ENCODE measurements at regions not wholly inside any gene's neighbourhood (a gene's known extent, or its start where the extent isn't known, plus 50 kb on each side); places are given as distances from the start of the nearest gene placed in this dataset.
"Not testable (repeated sequence)": the region's sequence is repeated elsewhere in the genome, so short reads cannot be mapped to it uniquely, and the experiment has no call there.

DNA sequence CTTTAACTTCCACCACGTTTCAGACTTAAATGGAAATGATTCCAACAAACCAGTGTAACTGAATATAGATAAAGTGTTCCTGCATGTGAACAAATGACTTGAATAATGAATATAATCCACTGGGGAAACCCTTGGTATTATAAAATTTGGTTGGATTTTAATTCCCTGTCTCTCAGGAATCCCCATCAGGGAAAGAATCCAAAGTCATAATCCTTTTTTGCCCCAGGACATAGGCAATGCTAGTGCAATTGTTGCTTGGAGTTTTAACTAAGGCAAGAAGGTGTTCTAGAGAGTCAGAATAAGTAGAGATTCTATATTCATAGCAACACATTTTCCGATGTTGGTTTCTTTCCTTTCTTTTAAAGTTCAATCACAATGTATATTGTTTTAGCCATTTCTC lies 1169.4 kb downstream of the GALC start:
- in situ Hi-C loops (cut with HindIII; ENCODE audit: low pct_unique_long_range_greater_than_20kb, low sequenced_read_pairs): no loop called here
- no peak for DNase-seq (ENCODE audit: low read depth)

DNA sequence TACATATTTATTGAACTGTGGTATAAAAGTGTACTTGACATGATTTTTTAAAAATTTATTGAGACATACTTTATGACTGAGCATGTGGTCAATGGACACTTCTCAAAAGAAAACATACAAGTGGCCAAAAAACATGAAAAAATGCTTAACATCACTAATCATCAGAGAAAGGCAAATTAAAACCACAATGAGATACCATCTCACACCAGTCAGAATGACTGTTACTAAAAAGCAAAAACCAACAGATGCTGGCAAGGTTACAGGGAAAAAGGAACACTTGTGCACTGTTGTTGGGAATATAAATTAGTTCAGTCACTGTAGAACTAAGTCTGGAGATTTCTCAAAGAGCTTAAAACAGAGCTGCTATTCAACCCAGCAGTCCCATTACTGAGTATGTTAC lies 1177.6 kb downstream of the GALC start:
- in situ Hi-C loops (cut with HindIII; ENCODE audit: low pct_unique_long_range_greater_than_20kb, low sequenced_read_pairs): no loop called here
- no peak for DNase-seq (ENCODE audit: low read depth)

DNA sequence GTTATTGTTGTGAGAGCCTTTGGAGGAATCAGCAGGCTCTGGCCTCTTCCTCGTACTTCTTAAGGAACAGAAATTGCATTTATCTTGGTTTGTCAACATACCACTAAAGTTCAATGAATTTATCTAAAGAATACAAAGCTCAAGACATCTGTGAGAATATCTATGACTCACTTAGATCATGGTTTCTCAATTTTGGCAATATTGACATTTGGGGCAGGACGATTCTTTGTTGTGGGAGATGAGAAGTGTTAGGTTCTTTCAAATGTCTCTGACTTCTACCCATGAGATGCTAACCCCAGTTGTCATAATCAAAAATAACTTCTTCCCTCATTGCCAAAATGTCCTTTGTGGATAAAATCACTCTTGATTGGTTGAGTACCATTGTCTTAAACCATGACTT lies 1190.3 kb downstream of the GALC start:
- in situ Hi-C loops (cut with HindIII; ENCODE audit: low pct_unique_long_range_greater_than_20kb, low sequenced_read_pairs): no loop called here
- DNase-seq (ENCODE audit: low read depth): no peak

DNA sequence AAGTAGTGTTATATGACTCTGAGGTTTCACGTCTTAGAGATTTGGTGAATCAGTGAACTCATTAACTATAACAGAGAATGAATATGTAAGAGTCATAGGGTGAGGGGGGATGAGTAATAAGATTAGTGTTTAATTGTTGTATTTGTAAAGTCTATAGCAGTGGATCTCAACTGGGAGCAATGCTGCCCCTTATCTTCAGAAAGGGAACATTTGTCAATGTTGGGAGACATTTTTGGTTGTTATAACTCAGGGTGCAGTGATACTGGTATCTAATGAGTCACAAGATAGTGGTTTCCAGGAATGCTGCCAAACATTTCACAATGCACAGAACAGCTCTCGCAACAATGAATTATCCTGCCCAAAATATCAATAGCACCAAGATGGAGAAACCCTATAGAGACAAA lies 1193.7 kb downstream of the GALC start:
- peak; percentile 88 for DNase-seq (ENCODE audit: low read depth)
- in situ Hi-C loops (cut with HindIII; ENCODE audit: low pct_unique_long_range_greater_than_20kb, low sequenced_read_pairs): no loop called here

DNA sequence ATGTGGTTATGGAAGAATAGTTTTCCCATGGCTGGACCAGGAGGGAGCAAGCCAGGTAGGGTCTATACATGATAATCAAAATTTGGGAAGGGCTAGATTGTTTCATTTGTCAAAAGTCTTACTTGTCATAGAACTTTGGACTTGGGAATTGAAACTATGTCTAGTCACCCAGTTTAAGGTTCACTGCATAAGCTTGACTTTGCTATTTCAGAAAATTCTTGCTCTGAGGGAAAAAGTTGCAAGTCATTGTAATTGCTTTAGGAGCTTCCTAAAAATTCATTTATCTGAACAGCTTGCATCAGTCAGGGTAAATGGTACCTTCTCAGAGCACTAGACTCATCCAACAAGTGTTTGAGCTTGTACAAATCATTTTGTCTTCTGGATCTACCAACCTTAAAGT lies 1194.7 kb downstream of the GALC start:
- in situ Hi-C loops (cut with HindIII; ENCODE audit: low pct_unique_long_range_greater_than_20kb, low sequenced_read_pairs): no loop called here
- DNase-seq (ENCODE audit: low read depth): peak; percentile 65

DNA sequence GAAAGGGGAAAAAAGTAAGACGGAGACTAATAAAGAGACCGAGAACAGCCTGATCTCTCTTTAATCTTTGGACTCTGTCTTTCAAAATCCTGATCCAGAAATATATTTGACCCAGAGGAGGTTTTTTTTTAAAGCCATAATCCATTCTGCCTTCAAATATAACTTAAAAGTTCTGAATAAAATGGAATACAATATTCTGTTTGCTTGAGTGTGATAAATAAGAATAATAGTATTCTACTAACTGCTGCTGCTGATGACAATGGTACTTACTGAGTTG lies 1196.0 kb downstream of the GALC start:
- in situ Hi-C loops (cut with HindIII; ENCODE audit: low pct_unique_long_range_greater_than_20kb, low sequenced_read_pairs): no loop called here
- DNase-seq (ENCODE audit: low read depth): no peak

DNA sequence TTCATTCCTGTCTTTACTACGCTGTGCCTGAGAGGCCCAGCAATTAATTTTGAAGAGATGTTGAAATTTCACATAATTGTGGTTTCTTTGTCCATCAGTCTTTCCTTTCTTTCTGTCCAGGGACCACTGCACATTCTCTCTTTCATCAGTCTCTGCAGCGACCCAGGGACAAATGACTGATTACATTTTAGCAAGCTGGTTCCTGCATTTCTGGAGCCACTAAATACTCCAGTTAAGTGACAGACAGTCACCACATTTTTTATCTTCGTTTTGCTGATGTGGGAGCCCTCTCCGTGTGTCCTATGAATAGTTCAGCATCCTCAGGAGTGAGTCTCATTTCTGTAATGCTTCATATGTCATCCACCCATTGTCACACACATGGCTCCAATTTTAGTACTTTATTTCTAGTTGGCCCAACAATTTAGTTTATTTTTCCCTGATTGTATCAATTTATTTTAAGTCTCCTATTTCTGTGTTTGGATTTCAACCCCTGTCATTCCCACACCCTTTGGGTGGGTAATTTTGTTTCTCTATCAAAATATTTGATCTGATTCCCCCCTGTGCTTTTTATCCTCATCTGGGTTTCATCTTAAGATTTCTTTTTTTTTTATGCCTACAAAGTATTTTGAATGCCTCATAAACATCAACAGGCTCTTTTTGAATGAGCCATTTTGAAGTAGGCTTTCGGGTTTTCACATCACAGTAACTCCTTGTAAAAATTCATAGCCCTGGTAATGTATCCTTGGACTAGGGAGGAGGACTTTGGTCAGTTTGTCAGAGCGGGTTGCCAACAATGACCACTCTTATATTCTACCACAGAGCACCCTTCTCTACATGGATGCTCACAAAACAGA lies 1196.5 kb downstream of the GALC start:
- in situ Hi-C loops (cut with HindIII; ENCODE audit: low pct_unique_long_range_greater_than_20kb, low sequenced_read_pairs): no loop called here
- DNase-seq (ENCODE audit: low read depth): peak; percentile 33

DNA sequence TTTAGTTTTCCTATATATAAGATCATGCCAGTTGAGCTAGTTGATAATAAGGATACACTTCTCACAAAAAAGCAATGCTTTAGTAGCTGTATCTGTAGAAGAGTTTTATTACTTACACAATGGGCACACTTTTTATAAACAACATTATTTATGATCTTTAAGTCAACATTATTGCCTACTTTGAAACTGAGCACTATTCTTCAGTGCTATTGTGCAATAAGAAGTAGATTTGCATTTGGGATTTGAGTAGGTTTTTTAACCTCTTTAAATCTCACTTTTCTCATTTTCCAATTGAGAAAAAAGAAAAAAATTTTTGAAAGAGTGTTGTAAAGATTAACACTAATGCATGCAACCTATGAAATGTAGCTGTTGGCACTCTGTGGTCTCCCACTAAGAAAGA lies 1198.3 kb downstream of the GALC start:
- DNase-seq (ENCODE audit: low read depth): no peak

DNA sequence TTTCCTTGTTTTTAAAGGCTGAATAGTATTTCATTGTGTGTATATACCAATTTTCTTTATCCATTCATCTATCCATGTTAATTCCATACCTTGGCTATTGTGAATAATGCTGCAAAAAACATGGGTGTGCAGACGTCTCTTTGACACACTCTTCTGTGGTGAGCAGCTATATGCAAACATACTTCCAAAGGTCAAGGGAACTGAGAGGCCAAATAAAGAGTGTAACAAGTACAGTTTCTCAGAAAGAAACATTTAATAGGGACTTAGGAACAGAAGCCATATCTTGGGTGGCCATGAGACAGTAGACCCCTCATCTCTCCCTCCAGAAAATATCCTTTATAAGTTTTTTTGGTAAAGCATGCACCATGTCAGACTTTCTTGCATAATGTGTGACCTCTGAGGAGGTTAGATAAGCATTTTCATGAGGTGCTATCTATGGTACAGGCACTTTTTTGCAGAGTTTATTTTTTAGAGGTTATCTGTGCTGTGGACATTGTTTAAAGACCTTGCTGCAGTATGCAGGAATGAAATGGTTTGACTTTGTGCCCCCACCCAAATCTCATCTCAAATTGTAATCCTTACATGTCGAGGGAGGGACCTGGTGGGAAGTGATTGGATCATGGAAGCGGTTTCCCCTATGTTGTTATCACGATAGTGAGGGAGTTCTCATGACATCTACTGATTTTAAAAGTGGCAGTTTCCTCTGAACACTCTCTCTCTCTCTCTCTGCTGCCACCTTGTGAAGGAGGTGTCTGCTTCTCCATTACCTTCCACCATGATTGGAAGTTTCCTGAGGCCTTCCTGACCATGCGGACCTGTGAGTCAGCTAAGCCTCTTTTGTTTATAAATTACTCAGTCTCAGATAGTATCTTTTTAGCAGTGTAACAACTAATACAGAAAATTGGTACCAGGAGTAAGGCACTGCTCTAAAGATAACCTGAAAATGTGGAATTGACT lies 1202.3 kb downstream of the GALC start:
- in situ Hi-C loops (cut with HindIII; ENCODE audit: low pct_unique_long_range_greater_than_20kb, low sequenced_read_pairs): no loop called here
- DNase-seq (ENCODE audit: low read depth): peak; percentile 16

More for the DNA sequence above, 1198.3 kb downstream of the GALC start:
- in situ Hi-C loops (cut with HindIII; ENCODE audit: low pct_unique_long_range_greater_than_20kb, low sequenced_read_pairs): no loop called here

DNA sequence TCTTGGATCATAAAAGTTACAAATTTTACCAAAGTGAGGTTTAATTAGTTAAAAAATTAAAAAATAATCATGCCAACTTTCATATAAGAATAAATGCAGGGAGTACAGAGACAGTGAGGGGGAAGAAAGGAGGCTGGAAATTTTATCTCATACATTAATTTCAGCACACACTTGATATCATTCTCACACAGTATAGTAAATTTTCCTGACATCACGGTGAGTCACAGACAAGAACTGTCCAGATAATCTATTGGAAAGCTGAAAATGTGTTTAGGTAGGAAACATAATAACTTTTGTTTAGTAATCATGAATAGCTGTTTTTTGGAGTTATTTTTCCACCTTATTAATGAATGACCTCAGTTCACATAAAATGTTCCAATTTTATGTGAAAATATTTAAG lies 1204.8 kb downstream of the GALC start:
- in situ Hi-C loops (cut with HindIII; ENCODE audit: low pct_unique_long_range_greater_than_20kb, low sequenced_read_pairs): no loop called here
- DNase-seq (ENCODE audit: low read depth): no peak

DNA sequence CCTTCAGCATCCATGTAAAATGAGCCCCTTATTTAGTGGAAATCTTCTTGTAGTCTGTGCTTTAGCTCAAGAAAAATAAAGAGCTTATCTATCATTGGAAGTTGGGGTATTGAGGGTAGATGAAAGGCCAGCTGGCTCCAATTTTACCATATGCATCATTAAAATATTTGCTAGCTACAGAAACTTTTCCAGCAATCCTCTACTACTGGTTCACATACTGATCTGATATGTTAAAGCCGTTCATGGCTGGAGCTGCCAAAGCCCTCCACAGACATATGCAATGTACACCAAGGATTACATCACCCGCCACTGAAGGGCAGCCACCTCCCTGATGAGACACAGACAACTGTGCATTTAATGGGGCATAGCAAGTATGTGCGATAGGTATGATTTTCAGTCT lies 1205.3 kb downstream of the GALC start:
- peak; percentile 30 for DNase-seq (ENCODE audit: low read depth)
- in situ Hi-C loops (cut with HindIII; ENCODE audit: low pct_unique_long_range_greater_than_20kb, low sequenced_read_pairs): no loop called here

DNA sequence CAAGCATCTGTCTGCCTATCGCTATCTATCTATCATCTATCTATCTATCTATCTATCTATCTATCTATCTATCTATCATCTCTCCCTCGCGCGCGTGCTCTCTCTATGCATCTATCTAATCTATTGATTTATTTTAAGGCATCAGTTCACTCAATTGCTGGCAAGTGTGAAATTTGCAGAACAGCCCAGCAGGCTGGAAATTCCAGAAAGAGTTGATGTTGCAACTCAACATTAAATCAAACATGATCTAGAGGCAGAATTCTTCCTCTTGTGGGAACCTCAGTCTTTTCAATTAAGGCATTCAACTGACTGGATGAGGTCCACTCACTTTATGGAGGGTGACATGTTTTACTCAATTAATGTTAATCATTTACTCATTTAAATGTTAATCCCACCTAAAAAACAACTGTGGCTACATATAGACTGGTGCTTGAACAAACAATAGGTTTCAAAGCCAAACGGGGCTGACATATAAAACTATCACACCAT lies 1210.8 kb downstream of the GALC start:
- DNase-seq (ENCODE audit: low read depth): no peak
- in situ Hi-C loops (cut with HindIII; ENCODE audit: low pct_unique_long_range_greater_than_20kb, low sequenced_read_pairs): no loop called here

DNA sequence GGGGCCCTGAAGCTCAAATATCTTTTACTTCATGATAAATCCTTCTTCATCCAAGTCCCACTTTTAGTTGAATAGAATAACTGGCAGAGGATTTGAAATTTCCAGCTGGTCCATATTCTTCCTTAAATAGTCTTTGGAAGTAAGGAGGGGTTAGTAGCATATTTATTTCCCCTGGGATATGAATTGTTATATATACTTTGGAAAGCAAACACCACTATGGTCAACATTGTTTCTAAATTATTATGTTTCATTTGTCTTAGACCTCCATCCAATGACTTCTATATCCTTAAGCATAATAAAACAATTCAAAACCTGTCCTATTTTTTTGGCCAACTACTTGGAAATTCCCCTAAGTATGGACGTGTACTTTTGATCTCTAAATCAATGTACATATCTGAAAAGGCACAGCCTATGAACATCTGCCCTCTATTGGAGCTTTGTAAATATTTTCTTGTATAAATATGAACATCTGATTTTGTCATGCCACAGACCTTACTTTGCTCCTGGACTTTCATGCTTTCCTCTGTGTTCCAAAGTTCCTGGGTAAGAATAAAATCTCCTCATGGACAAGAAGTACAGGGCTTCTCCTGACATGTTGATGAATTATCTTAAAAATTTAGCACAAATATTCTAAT lies 1212.0 kb downstream of the GALC start:
- no peak for DNase-seq (ENCODE audit: low read depth)
- in situ Hi-C loops (cut with HindIII; ENCODE audit: low pct_unique_long_range_greater_than_20kb, low sequenced_read_pairs): no loop called here

DNA sequence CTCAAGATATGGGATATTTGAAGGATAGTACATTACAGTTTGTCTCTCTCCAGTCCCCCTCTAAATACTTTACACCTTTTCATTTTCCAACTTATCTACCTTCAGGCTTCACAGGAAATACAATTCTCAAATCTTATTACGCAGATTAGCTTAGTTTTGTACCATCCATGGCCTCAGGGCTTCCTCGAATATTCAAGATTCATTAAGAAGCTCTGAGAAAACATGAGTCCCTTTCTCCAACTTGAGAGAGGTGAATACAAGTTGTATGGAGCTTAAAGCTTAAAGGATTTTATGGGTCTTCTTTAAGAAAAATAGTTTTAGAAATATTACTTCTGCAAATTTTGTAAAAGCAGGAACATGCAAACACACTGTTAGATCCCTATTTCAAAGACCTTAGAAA lies 1212.5 kb downstream of the GALC start:
- in situ Hi-C loops (cut with HindIII; ENCODE audit: low pct_unique_long_range_greater_than_20kb, low sequenced_read_pairs): no loop called here
- DNase-seq (ENCODE audit: low read depth): no peak

DNA sequence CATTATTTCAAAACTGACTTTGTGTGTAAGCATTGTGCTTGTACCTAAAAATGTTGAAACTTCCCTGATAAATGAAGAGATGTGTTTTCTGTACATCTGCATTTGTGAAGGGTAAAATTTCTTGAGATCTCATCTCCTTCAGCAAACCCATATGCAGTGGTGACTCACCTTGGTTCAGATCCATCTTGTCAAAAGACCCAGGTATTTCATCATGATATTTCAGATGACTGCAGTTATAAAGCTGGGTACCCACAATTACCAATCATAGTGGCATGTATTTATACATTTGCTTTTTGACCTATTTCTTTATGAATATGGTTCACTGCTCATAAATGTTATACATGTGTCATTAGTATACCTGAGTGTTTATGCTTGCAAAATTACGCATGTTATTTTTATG lies 1213.6 kb downstream of the GALC start:
- in situ Hi-C loops (cut with HindIII; ENCODE audit: low pct_unique_long_range_greater_than_20kb, low sequenced_read_pairs): no loop called here
- DNase-seq (ENCODE audit: low read depth): no peak

DNA sequence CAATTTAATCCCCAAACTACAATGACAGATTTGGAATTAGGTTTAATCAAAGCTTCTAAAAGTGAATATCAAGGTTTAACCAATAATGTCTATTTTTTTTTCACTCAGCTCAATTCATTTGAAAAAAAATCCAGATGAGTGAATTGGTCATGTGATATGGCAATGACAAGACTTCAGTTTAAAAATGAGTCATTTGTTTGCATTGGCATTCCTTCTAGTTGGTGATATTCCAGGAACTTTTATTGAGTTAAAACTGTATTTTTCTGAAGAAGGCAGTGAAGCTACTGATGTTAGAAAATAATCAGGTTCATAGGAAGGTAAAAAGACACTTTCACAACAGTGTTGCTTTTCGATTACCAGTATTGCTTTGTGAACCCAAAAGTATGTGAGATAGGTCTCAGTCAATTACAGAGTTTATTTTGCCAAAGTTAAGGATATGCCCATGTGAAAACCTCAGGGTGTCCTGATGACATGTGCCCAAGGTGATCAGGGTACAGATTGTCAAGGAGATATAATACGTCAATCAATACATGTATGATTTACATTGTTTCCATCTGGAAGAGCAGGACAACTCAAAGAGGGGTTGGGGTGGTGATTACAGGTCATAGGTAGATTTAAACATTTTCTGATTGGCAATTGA lies 1214.9 kb downstream of the GALC start:
- in situ Hi-C loops (cut with HindIII; ENCODE audit: low pct_unique_long_range_greater_than_20kb, low sequenced_read_pairs): no loop called here
- DNase-seq (ENCODE audit: low read depth): peak; percentile 49

DNA sequence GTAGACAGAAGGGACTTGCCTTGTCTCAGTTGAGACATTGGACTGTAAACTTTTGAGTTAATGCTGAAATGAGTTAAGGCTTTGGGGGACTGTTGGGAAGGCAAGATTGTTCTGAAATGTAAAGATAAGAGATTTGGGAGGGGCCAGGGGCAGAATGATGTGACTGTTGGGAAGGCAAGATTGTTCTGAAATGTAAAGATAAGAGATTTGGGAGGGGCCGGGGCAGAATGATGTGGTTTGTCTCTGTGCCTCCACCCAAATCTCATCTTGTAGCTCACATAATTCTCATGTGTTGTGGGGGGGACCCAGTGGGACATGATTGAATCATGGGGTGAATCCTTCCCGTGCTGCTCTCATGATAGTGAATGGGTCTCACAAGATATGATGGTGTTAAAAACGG lies 1217.1 kb downstream of the GALC start:
- DNase-seq (ENCODE audit: low read depth); in situ Hi-C loops (cut with HindIII; ENCODE audit: low pct_unique_long_range_greater_than_20kb, low sequenced_read_pairs): not testable (repeated sequence)

DNA sequence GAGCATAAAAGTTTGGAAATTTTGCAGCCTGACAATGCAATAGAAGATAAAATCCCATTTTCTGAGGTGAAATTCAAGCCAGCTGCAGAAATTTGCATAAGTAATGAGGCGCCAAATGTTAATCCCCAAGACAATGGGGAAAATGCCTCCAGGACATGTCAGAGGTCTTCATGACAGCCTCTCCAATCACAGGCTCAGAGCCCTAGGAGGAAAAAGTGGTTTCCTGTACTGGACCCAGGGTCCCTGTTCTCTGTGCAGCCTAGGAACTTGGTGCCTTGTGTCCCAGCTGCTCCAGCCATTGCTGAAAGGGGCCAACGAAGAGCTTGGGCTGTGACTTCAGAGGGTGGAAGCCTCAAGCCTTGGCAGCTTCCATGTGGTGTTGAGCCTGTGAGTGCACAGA lies 1218.1 kb downstream of the GALC start:
- in situ Hi-C loops (cut with HindIII; ENCODE audit: low pct_unique_long_range_greater_than_20kb, low sequenced_read_pairs): no loop called here
- no peak for DNase-seq (ENCODE audit: low read depth)

DNA sequence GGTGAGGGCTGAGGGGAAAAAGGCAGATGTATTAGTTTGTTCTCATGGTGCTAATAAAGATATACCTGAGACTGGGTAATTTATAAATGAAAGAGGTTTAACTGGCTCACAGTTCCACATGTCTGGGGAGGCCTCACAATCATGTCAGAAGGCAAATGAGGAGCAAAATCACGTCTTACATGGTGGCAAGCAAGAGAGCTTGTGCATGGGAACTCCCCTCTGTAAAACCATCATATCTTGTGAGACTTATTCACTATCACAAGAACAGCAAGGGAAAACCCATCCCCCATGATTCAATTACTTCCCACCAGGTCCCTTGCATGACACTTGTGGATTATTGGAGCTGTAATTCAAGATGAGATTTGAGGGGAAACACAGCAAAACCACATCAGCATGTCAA lies 1220.9 kb downstream of the GALC start:
- no peak for DNase-seq (ENCODE audit: low read depth)
- in situ Hi-C loops (cut with HindIII; ENCODE audit: low pct_unique_long_range_greater_than_20kb, low sequenced_read_pairs): no loop called here
